HG03103 (cell line): ENCODE measurements at regions not wholly inside any gene's neighbourhood (a gene's known extent, or its start where the extent isn't known, plus 50 kb on each side); places are given as distances from the start of the nearest gene placed in this dataset.
"Not testable (repeated sequence)": the region's sequence is repeated elsewhere in the genome, so short reads cannot be mapped to it uniquely, and the experiment has no call there.

ENCODE experiments used
- ATAC-seq: cut with Tn5 transposase; IDR thresholded peaks from one replicate; pipeline ENCODE4 v1.9.1; 2021; ENCODE audit warnings: low read depth; ENCODE audit not compliant: unreplicated experiment

DNA sequence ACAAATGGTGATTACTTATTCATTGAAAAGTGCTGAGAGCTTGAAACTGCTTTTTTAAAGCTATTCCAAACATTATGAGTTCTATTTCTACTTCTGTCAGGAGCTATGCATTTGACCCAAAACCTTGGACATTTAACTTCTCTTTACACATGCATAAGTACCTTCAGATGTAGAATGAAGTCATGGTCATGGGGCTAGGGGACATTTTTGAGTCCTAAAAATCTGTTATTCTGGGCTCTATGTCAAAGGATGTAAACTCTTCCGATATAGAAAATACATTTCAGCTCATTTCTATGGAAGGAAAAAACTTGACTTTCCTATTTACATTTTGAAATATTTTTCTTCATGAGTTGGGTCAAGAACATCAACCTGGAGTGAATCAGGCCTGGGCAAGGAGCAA, 179.5 kb upstream of the CXCL12 start:
- no peak for ATAC-seq

DNA sequence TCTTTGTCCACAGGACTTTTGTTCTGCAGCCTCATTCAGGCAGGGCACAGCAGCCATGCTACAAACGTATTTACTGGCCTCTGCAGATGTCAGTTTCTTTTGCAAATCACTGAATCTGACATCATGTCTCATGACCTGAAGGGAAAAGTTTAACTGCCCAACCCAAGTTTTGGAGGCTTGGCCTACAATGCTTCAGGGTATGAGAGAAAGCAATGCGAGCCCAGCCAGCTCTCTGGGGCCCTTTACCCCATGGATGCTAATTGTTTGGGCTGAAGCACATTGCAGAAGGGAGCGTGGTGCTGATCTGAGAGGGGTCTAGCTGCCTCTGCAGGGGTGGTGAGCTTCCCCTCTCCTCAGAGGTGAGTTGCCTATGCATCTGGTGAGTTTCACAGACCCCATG, 179.9 kb upstream of the CXCL12 start:
- no peak for ATAC-seq

DNA sequence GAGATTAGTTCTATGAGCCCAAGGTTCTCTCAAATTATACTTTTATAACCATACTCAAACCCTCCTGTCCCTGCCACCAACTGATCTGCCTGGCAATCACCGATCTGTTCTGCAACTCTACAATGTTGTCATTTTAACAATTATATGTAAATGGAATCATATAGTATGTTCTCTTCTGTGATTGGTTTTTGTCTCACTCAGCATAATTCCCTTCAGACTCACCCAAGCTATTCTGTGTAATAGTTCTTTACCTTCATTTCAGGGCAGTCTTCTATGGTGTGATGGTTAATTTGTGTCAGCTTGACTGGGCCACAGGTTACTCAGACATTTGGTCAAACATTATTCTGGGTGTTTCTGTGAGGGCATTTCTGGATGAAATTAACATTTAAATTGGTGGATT, 181.9 kb upstream of the CXCL12 start:
- ATAC-seq, result no peak

DNA sequence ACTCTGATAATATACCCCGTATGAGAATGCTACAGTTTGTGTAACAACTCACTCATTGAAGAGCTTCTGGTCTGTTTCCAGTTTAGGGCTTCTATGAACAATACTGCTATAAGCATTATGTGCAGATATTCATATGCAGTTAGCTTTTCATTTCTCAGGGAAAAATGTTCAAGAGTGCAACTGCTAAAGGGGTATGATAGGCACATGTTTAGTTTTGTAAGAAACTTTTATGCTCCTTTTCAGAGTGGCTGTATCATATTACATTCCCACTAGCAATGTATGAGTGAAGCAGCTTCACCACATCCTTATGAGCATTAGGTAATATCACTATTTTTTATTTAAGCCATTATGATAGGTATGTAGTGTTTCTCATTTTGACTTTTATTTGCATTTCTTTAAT, 182.6 kb upstream of the CXCL12 start:
- no peak for ATAC-seq

DNA sequence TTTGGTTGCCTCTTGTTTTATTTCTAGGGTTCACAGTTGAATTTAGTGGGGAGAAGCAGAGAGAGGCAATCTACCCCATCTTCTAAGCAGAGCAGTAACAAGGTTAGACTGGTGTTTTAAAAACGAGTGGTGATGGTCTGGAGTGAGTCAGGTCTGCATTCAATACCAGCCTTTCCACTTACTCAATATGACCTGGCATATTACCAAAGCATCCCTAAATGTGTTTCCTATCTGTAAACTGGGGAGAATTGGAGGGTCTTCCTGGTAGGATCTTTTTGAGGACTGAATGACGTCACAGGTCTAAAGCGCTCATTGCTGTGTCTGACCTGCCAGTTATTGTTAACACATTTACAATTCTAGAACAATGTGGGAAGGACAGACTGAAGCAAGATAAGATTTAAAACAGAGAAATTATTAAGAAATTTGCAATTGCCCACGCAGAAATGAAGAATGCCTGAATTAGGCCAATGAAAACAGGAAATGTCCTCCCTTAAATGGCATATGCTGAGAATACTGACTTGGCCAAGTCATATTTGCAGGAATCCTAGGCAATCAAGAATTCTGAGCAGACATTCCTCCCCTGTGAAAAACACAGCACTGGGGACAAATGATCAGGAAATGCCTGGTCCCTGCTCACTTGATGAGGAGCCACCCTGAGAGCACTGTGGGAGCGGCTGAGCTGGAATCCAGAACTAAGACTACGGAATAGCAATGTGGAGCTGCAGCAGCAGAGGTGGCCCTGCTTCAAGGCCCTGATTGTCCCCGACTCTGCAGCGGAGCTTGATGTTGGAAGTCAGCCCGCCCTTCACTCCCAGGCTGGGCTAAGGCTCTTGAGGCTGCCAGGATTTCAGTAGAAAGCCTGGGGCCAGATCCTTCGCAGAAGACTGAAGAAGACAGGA, 184.5 kb upstream of the CXCL12 start:
- no peak for ATAC-seq

DNA sequence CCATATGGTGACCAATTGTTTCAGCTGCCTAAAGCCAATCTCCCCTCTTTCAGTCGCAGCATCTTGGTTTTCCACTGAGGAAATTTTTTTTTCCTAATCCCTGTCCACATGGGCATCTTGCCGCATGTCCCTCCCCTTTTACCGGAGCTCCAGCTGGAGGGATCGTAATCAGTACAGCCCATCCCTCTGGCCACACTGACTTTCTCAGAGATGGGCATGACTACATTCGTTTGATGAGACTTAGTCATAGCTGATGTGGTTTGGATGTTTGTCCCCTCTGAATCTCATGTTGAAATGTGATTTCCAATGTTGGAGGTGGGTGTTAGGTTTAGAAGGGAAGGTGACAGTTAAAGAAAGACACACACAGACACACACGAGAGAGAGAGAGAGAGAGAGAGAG, 186.8 kb upstream of the CXCL12 start:
- ATAC-seq, result no peak

DNA sequence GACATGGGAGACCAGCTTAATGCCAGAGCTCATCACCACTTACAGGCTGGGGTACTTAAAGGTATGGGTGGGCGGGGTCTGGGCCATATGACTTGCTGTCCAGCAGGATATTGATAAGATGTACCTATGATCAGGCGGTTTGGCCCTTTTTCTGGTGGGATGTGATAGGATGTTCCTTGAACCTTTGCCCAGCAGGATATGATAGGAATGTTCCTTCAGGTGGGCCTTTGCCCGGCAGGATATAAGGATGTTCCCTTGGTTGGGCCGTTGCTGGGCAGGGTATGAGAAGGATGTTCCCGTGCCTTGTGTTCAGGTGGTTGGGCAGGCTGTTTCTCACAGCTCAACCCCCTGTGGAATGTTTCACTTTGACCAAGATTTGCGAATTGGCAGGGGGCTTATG, 187.2 kb upstream of the CXCL12 start:
- no peak for ATAC-seq

DNA sequence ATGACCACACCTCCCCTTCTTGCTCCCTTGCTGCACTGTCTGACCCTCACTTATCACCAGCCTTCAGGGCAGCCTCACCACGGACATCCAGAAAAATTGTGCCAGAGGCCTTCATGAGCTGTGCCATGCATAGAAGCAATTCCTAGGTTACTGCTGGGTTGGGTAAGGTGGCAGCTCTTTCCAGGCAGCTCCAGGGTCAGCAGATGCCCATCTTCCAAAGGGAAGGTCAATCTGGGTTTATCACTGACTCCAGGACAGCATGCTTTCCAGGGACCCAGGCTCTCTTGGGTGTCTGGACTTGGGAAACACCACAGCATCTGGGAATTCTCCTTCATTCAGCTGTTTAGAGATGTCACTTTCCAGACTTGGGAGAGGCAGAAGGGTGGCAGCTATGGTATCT, 188.9 kb upstream of the CXCL12 start:
- ATAC-seq, result no peak

DNA sequence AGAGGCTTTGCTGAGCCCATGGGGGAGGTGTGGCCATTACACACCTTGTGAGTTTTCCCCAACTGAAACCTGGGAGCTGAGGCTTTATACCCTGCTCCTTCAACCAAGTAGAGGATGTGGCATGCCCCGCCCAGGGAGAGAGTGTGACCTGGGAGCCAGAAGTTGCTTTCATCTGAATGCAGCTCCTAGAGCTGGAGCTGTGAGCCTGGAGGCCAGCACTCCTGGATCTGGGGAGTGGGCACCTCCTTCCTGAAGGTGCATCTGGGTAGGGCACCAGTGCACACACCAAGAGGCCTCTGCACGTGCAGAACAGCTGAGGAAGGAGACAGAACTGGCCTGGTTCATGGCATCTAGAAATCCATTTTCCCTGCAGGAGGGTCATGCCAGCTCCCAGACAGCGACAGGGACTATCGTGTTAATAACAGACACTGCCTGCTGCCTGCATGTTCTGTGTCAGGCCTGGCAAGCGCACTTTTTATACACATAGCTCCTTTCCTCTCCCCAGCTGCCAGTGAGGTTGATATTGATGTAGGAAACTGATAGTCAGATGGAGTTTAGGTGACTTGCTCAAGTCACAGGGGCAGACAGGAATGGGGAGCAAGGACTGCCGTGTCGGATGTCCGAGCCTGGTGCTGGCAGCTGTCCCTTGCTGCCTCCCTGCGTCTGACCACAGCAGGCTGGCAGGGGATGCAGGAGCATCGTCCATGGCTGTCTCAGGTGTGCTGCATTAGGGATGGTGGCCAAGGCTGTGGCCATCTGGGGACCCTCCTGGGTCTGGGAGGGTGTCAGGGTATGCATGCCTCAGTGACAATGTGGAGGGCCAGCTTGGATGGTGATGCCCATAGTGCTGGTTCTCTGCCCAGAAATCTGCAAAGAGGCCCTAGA, 189.9 kb upstream of the CXCL12 start:
- ATAC-seq, result no peak

DNA sequence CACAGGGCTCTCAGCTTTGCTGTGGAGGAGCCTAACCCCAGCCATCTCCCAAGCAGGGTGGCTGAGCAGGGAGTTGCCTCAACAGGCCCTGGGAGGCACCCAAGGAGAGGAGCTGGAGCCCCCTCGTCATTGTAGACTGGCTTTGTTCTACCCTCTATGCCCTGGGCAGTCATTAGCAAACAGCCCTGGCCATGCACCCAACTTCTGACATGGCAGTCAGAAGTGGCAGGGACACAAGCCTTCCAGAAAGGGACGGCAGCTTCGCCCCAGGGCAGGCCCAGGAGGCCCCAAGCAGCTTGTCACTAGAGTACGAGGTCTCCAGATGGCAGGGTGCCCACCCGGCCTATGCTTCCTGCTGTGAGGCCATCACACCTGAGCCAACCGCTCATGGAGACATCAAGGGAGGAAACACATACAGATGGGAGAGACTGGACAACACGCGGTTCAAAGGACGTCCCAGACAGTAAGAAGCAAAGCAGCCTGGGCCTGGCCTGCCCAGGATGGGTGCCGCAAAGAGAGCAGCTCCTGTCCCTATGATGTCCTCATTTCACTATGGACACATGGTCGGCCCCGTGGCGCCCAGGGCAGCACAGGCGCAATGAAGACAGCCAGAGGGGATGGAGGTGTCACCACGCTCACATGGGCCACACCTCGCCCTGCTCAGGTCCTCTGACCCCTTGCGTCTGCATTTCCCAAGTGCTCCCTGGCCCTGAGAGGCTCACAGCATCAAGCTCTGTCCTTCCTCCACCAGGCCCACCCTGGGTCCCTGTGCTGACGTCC, 190.9 kb upstream of the CXCL12 start:
- ATAC-seq, result no peak

DNA sequence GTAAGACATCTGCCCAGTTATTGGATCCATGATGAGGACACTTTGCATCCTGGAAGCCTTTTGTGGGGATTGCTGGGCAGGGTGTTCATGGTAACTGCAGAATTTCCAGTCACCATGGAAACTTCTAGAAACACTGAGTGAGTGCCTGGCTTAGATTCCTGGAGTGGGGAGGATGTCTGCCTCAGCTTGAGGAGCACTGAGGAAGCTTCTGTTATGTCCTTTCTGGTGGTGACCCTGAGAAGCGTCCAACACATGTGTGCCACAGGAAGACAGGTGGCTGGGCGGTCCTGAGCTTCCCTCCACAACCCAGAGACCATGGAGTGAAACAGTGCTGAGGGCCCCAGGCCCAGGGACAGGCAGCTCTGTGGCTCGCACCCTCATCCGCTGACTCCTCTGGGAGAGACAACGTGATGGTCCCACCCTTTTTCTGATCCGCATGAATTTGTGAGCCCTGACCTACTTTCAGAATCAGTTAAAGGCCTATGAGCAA, 191.8 kb upstream of the CXCL12 start:
- ATAC-seq, result no peak

DNA sequence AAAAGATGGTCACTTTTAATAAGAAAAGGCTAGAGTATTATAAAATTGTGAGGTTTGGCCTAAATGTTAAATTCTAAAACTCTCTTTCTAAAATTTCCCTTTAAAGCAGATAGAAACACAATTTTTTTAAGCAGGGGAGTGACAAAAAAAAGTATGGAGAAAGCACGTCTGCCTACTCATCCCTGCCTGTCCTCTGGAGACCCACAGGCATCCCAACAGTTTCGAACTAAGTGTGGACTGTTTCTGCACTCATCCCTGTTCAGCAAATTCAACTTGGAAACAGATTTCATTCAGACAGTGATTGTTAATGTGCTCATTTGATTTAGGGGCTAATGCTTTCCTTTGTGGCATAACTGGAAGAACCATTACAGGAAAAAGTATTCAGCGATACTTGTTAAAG, 192.6 kb upstream of the CXCL12 start:
- ATAC-seq, result no peak

DNA sequence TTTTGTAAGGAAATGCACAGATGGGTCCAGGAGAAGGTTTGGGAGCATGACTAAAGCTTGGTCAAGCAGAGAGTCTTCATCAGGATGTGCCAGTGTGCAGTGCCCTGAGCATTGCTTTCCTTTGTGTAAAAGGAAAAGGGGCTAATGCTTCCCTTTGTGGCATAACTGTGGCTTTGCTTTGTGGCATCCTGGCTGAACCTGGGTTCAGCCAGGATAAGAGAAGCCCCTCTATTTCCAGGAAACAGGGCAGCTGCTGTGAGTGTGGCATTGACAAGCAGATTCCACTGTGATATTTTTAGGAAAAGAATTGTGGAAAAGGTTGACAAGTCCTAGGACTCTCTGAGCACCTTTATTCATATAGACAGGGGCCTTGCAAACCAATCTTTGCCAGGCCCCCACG, 193.4 kb upstream of the CXCL12 start:
- no peak for ATAC-seq

DNA sequence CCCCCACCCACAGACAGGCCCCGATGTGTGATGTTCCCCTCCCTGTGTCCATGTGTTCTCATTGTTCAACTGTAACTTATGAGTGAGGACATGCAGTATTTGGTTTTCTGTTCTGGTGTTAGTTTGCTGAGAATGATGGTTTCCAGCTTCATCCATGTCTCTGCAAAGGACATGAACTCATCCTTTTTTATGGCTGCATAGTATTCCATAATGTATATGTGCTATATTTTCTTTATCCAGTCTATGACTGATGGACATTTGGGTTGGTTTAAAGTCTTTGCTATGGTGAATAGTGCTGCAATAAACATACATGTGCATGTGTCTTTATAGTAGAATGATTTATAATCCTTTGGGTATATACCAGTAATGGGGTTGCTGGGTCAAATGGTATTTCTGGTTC, 194.1 kb upstream of the CXCL12 start:
- ATAC-seq, result not testable (repeated sequence)

DNA sequence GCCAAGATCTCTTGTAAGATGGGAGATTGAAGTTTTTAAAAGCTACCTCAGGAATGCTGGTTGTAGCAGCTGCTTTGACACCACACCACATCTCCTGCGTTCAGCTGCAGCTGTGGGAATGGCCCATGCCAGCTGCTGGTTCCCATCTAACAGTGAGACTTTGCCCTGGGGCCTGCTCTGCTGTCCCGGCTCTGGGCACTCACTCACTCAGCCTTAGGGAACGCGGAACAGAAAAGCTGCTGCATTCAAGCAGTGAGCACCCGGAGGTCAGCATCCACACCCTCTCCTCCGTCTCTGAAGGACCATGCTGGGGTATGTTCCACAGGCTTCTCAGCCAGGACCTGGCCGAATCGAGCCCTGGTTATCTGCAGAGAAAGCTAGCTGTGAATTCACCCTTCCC, 197.1 kb upstream of the CXCL12 start:
- no peak for ATAC-seq

DNA sequence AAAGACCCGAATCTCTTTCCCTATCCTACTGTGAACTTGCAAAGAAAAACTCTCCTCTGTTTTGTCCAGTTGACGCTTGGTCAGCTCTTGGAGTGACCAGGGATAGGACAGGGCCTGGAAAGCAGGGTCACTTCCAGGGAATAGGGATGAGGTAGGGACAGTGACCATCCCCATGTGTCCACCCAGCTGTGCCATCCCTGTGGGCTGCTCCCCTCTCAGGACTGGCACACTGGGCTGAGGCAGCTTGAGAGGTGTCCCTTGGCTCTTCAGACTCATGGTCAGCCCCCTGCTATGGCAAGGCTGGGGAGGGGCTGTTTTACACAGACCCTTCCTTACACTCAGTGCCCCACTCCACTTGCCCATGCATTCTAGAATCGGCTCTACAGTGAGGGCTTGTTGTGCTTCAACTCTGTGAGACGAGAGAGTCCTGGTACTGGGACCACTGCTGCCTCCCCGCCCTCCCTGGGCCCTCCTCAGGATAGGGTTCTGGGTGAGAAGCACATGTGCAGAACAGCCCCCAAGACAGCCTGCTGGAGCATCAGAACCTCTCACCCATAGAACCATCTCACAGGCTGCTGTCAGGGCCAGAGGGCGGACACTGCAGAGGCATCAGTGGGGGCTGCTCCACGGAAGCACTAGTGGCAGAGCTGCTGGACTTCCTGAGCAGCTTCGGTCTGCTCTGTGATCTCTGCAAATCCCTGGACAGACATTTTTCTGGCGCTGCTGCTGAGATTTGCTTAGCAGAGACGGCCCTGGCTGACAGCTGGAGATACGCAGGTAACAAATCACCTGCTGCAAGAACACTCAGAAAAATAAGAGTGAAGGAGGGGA, 202.8 kb upstream of the CXCL12 start:
- ATAC-seq, result no peak

DNA sequence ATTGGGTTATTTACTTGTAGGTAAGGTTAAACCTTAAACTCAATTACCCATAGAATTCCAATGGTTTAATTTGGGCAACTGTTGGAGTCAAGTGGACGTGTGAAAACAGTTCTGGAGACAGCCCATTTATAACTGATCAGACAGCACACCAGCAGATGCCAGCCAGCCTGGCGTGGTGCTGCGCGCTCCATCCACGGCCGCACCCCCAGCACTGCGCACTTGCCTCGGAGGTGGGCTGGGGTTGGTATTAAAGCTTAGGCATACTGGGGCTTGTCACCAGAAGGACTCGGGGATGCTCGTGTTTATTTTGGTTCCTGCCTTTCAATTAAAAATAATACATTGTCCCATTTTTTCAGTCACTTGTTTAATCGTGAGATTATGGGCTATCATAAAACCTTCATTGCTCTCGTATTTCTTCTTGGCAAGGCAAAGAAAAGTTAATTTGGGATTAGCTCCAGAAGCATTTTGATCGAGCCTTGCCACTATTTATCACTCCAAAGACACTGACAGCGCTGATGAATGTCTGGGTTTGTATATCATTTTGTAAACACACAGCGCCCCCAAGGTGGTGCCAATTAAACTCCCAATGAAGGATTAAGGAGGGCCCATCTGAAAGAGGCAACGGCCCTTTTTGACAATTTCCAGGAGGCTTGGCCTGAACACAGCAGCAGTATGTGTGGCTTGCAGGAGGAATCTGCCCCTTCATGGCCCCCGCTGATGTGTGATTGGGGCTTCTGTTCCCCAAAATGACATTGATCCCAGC, 204.5 kb upstream of the CXCL12 start:
- ATAC-seq, result no peak

DNA sequence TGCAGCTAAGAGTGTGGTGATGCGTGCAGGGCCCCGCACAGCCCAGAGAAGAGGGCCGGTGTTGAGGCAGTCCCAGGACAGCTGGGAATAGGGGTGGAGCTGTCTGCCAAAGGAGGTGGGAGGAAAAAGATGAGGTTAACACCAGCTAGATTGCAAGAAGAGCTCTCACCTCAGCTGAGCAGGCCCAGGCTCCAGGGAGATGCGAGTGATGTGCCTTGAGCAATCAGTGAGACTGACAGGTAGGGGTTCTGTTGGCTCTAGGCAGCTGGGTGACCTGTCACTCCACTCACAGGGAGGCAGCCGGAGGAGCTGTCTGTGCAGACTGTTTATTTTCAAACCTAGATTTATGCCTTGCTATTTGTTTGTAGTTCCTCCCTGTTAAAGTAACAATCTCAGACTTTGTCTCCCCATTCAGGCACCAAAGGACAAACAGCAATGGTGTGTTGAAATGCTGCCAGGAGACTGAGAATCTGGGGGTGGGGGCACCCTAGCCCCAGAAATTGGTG, 205.1 kb upstream of the CXCL12 start:
- ATAC-seq, result no peak

DNA sequence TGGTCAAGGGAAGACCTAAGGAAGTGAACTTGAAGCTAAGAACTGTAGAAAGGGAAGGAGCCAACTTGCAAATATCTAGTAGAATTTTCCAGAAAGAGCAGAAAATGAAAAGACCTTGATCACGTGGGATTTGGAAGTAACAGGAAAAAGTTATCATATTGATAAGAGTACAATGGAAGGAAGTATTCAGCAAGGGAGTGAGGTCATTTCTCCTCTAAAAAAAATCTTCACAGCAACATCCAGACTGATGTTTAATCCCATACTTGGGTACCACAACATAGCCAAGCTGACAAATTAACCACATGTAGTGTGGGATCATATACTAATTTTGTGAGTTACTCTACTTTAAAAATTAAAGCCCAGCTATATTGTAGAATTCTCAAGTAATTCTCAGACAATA, 207.0 kb upstream of the CXCL12 start:
- ATAC-seq, result no peak
